BE2C (cell line): ENCODE measurements at regions not wholly inside any gene's neighbourhood (a gene's known extent, or its start where the extent isn't known, plus 50 kb on each side); places are given as distances from the start of the nearest gene placed in this dataset.

Experiments
- DNase-seq: peaks from one replicate; pipeline ENCODE4 v3.0.0-alpha.2; 2020
- H3K27me3 ChIP-seq: fragments of 250-450 bp; sonication (Bioruptor Pico); 2 replicates; pipeline ENCODE4 v1.5.1; 2020; ENCODE audit warnings: mild to moderate bottlenecking
- H3K36me3 ChIP-seq: fragments of 250-450 bp; sonication (Bioruptor Pico); 2 replicates; pipeline ENCODE4 v1.5.1; 2020; ENCODE audit warnings: mild to moderate bottlenecking
- H3K4me1 ChIP-seq: fragments of 250-450 bp; sonication (Bioruptor Pico); 2 replicates; pipeline ENCODE4 v1.5.1; 2020
- H3K4me3 ChIP-seq: 2 replicates; pipeline ENCODE4 v1.5.1; 2011; ENCODE audit warnings: low read depth, low read length
- H3K9me3 ChIP-seq: fragments of 250-450 bp; sonication (Bioruptor Pico); 2 replicates; pipeline ENCODE4 v1.5.1; 2020
- CTCF ChIP-seq: IDR thresholded peaks from 2 replicates; pipeline ENCODE4 v1.5.1; 2012; ENCODE audit warnings: mild to moderate bottlenecking, low read depth, low read length

GRCh38 chr4:53730031-53730805 lies 138.9 kb upstream of the LNX1 start:
- H3K4me3 ChIP-seq, result no peak overlapping the region
- TF ChIP-seq CTCF, result no peak
- no peaks in the 10 kb centered on the region for H3K36me3 ChIP-seq
- H3K27me3 ChIP-seq, result no peaks in the 10 kb centered on the region
- H3K4me1 ChIP-seq, result no peaks in the 10 kb centered on the region
- DNase-seq, result no peak
- no peaks in the 10 kb centered on the region for H3K9me3 ChIP-seq

- H3K36me3 ChIP-seq, result no peaks in the 10 kb centered on the region
- no peak overlapping the region for H3K4me3 ChIP-seq
- H3K27me3 ChIP-seq, result no peaks in the 10 kb centered on the region
- no peaks in the 10 kb centered on the region for H3K4me1 ChIP-seq
- TF ChIP-seq CTCF, result no peak
- no peaks in the 10 kb centered on the region for H3K9me3 ChIP-seq
- DNase-seq, result no peak
Observed at GRCh38 chr4:53722110-53722509, 130.8 kb upstream of the LNX1 start.

GRCh38 chr4:53721263-53721662 lies 130.0 kb upstream of the LNX1 start:
- Histone ChIP-seq H3K27me3 (no peaks in the 10 kb centered on the region), H3K36me3 (no peaks in the 10 kb centered on the region), H3K4me3 (no peak overlapping the region), H3K4me1 (no peaks in the 10 kb centered on the region), H3K9me3 (no peaks in the 10 kb centered on the region)
- no peak for TF ChIP-seq CTCF
- DNase-seq, result no peak

- no peaks in the 10 kb centered on the region for H3K4me1 ChIP-seq
- no peak for DNase-seq
- H3K27me3 ChIP-seq, result no peaks in the 10 kb centered on the region
- H3K9me3 ChIP-seq, result no peaks in the 10 kb centered on the region
- H3K36me3 ChIP-seq, result no peaks in the 10 kb centered on the region
- no peak overlapping the region for H3K4me3 ChIP-seq
- TF ChIP-seq CTCF, result no peak
Observed at GRCh38 chr4:53720776-53721175, 129.5 kb upstream of the LNX1 start.

- no peaks in the 10 kb centered on the region for H3K9me3 ChIP-seq
- H3K4me1 ChIP-seq, result peaks cover 10% of the 10 kb centered on the region
- no peak for DNase-seq
- no peaks in the 10 kb centered on the region for H3K27me3 ChIP-seq
- H3K36me3 ChIP-seq, result no peaks in the 10 kb centered on the region
- no peak for TF ChIP-seq CTCF
- H3K4me3 ChIP-seq, result no peak overlapping the region
Observed at GRCh38 chr4:53717064-53717549, 125.8 kb upstream of the LNX1 start.

GRCh38 chr4:53716471-53717063 lies 125.3 kb upstream of the LNX1 start:
- Histone ChIP-seq H3K4me1 (peaks cover 10% of the 10 kb centered on the region), H3K4me3 (no peak overlapping the region), H3K27me3 (no peaks in the 10 kb centered on the region), H3K9me3 (no peaks in the 10 kb centered on the region), H3K36me3 (no peaks in the 10 kb centered on the region)
- no peak for DNase-seq
- no peak for TF ChIP-seq CTCF
